ENCODE measurements at regions not wholly inside any gene's neighbourhood (a gene's known extent, or its start where the extent isn't known, plus 50 kb on each side); places are given as distances from the start of the nearest gene placed in this dataset.

GRCh38 chr1:239583536-239583935 lies 197.2 kb downstream of the CHRM3 start:
- no peak overlapping the region for H2BK12ac ChIP-seq (ENCODE audit: low read length)
- H2BK5ac ChIP-seq (ENCODE audit: low read length) = no peak overlapping the region
- no CpG with 5 or more reads among the region's 1 CpG for WGBS, 2 donors (ENCODE audit: extremely low coverage in 2 of 2, insufficient read length in 2 of 2, insufficient replicate concordance in 1 of 2)
- H3K36me3 ChIP-seq (replicated peaks in 1 of 2; ENCODE audit: control insufficient read depth in 2 of 2, insufficient read depth in 2 of 2, low read length in 2 of 2) = no peaks in the 10 kb centered on the region
- no peak overlapping the region for H2AK5ac ChIP-seq (ENCODE audit: low read depth, low read length)
- H3K27ac ChIP-seq (replicated peaks; ENCODE audit: low read length) = no peak overlapping the region
- no peaks in the 10 kb centered on the region for H3K4me1 ChIP-seq (ENCODE audit: control insufficient read depth in 2 of 2, insufficient read depth in 1 of 2, low read depth in 1 of 2, low read length in 2 of 2)
- no peak overlapping the region for H3K4me2 ChIP-seq (ENCODE audit: insufficient read depth, low read length, poor library complexity, severe bottlenecking)
- no peak overlapping the region for H3K23ac ChIP-seq (ENCODE audit: low read depth, low read length, poor library complexity)
- no peak overlapping the region for H3K4me3 ChIP-seq (ENCODE audit: low read length in 2 of 2)
- H3K4ac ChIP-seq (ENCODE audit: low read length) = no peak overlapping the region
- no peak overlapping the region for H2BK15ac ChIP-seq (ENCODE audit: low read length)
- no peak overlapping the region for H3K9ac ChIP-seq (ENCODE audit: low read depth, low read length, poor library complexity)
- H2AFZ ChIP-seq (ENCODE audit: low read length) = no peak overlapping the region
- no peak for DNase-seq (ENCODE audit: low spot score)
- no peak overlapping the region for H2BK120ac ChIP-seq (ENCODE audit: low read depth, low read length)
- no peaks in the 10 kb centered on the region for H3K79me1 ChIP-seq (ENCODE audit: low read depth, low read length)
- H3K9me3 ChIP-seq (replicated peaks in 1 of 2; ENCODE audit: control insufficient read depth in 2 of 2, insufficient read depth in 1 of 2, low read depth in 1 of 2, low read length in 2 of 2) = no peaks in the 10 kb centered on the region
- H4K8ac ChIP-seq (ENCODE audit: low read depth, low read length) = no peak overlapping the region
- no peak overlapping the region for H3K18ac ChIP-seq (ENCODE audit: low read length)
- no peak overlapping the region for H4K91ac ChIP-seq (ENCODE audit: low read depth, low read length, poor library complexity)
- H3K27me3 ChIP-seq (ENCODE audit: control insufficient read depth in 3 of 3, insufficient read depth in 3 of 3, low read depth in 1 of 3, low read length in 3 of 3) = peaks cover 0 to 1% (median 0%) of the 10 kb centered on the region in 3 experiments
- no peak overlapping the region for H3K14ac ChIP-seq (ENCODE audit: low read length)

DNA sequence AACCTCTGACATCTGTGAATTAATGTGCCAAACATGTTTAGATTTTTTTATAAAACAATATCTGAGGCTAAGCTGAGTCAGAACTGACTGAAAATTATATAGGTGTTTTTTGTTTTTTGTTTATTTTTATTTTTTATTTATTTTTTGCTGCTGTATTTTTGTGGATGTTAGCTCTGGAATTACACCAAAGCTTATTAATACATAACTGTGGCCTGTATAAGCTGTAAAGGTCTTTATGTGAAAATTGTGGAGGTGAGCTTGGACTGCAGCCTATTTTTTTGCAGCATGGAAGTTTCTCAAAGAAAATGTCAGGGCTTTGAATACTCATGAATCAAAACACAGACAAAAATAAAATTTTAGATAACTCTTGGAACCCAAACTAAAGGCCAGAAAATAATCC lies 199.8 kb downstream of the CHRM3 start:
- H2BK5ac ChIP-seq (ENCODE audit: low read length) = no peak overlapping the region
- no peak overlapping the region for H4K8ac ChIP-seq (ENCODE audit: low read depth, low read length)
- H3K36me3 ChIP-seq (replicated peaks in 1 of 2; ENCODE audit: control insufficient read depth in 2 of 2, insufficient read depth in 2 of 2, low read length in 2 of 2) = no peaks in the 10 kb centered on the region
- no peaks in the 10 kb centered on the region for H3K9me3 ChIP-seq (replicated peaks in 1 of 2; ENCODE audit: control insufficient read depth in 2 of 2, insufficient read depth in 1 of 2, low read depth in 1 of 2, low read length in 2 of 2)
- no peak overlapping the region for H3K4me3 ChIP-seq (ENCODE audit: low read length in 2 of 2)
- no peak overlapping the region for H3K23ac ChIP-seq (ENCODE audit: low read depth, low read length, poor library complexity)
- no peak overlapping the region for H2AK5ac ChIP-seq (ENCODE audit: low read depth, low read length)
- H3K4ac ChIP-seq (ENCODE audit: low read length) = no peak overlapping the region
- H2BK120ac ChIP-seq (ENCODE audit: low read depth, low read length) = no peak overlapping the region
- H3K27ac ChIP-seq (replicated peaks; ENCODE audit: low read length) = no peak overlapping the region
- H3K79me1 ChIP-seq (ENCODE audit: low read depth, low read length) = no peaks in the 10 kb centered on the region
- H2AFZ ChIP-seq (ENCODE audit: low read length) = no peak overlapping the region
- no peak overlapping the region for H3K18ac ChIP-seq (ENCODE audit: low read length)
- H4K91ac ChIP-seq (ENCODE audit: low read depth, low read length, poor library complexity) = no peak overlapping the region
- no peak overlapping the region for H2BK15ac ChIP-seq (ENCODE audit: low read length)
- H3K9ac ChIP-seq (ENCODE audit: low read depth, low read length, poor library complexity) = no peak overlapping the region
- DNase-seq (ENCODE audit: low spot score) = no peak
- no peak overlapping the region for H3K14ac ChIP-seq (ENCODE audit: low read length)
- H2BK12ac ChIP-seq (ENCODE audit: low read length) = no peak overlapping the region
- H3K27me3 ChIP-seq (ENCODE audit: control insufficient read depth in 3 of 3, insufficient read depth in 3 of 3, low read depth in 1 of 3, low read length in 3 of 3) = no peaks in the 10 kb centered on the region
- no peaks in the 10 kb centered on the region for H3K4me1 ChIP-seq (ENCODE audit: control insufficient read depth in 2 of 2, insufficient read depth in 1 of 2, low read depth in 1 of 2, low read length in 2 of 2)
- no peak overlapping the region for H3K4me2 ChIP-seq (ENCODE audit: insufficient read depth, low read length, poor library complexity, severe bottlenecking)

DNA sequence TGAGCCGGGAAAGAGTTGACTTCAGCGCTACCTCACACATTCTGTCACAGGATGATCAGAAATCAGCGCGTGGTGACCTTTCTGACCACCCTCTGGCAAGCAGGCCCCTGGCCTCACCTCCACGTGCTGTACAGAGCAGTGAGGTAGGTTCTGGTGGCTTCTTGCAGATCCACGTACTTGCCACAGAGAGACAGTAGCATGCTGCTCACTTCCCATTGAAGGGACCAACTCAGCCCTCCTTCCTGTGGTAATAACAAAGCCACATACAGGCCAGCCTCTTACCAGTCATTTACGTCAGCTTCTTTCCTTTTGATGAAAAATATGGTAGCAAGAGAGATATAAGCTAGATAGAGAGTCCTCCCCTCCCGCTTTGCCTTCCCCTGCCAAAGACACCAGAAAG lies 200.7 kb downstream of the CHRM3 start:
- Histone ChIP-seq H3K4me1 (ENCODE audit: control insufficient read depth in 2 of 2, insufficient read depth in 1 of 2, low read depth in 1 of 2, low read length in 2 of 2) (no peaks in the 10 kb centered on the region), H3K4me3 (ENCODE audit: low read length in 2 of 2) (no peak overlapping the region), H3K9me3 (replicated peaks in 1 of 2; ENCODE audit: control insufficient read depth in 2 of 2, insufficient read depth in 1 of 2, low read depth in 1 of 2, low read length in 2 of 2) (no peaks in the 10 kb centered on the region), H2BK15ac (ENCODE audit: low read length) (no peak overlapping the region), H2BK5ac (ENCODE audit: low read length) (no peak overlapping the region), H2AK5ac (ENCODE audit: low read depth, low read length) (no peak overlapping the region), H4K8ac (ENCODE audit: low read depth, low read length) (no peak overlapping the region), H3K18ac (ENCODE audit: low read length) (no peak overlapping the region), H4K91ac (ENCODE audit: low read depth, low read length, poor library complexity) (no peak overlapping the region), H3K36me3 (replicated peaks in 1 of 2; ENCODE audit: control insufficient read depth in 2 of 2, insufficient read depth in 2 of 2, low read length in 2 of 2) (no peaks in the 10 kb centered on the region), H3K9ac (ENCODE audit: low read depth, low read length, poor library complexity) (no peak overlapping the region), H3K27ac (replicated peaks; ENCODE audit: low read length) (no peak overlapping the region), H2BK12ac (ENCODE audit: low read length) (no peak overlapping the region), H3K27me3 (ENCODE audit: control insufficient read depth in 3 of 3, insufficient read depth in 3 of 3, low read depth in 1 of 3, low read length in 3 of 3) (no peaks in the 10 kb centered on the region), H2AFZ (ENCODE audit: low read length) (no peak overlapping the region), H3K23ac (ENCODE audit: low read depth, low read length, poor library complexity) (no peak overlapping the region), H3K79me1 (ENCODE audit: low read depth, low read length) (no peaks in the 10 kb centered on the region), H2BK120ac (ENCODE audit: low read depth, low read length) (no peak overlapping the region), H3K14ac (ENCODE audit: low read length) (no peak overlapping the region), H3K4ac (ENCODE audit: low read length) (no peak overlapping the region), H3K4me2 (ENCODE audit: insufficient read depth, low read length, poor library complexity, severe bottlenecking) (no peak overlapping the region)
- WGBS, 2 donors (ENCODE audit: extremely low coverage in 2 of 2, insufficient read length in 2 of 2, insufficient replicate concordance in 1 of 2) = no CpG with 5 or more reads among the region's 8 CpGs
- no peak for DNase-seq (ENCODE audit: low spot score)

GRCh38 chr1:239587574-239588369 lies 201.4 kb downstream of the CHRM3 start:
- Histone ChIP-seq H3K4me2 (ENCODE audit: insufficient read depth, low read length, poor library complexity, severe bottlenecking) (no peak overlapping the region), H3K18ac (ENCODE audit: low read length) (no peak overlapping the region), H3K4ac (ENCODE audit: low read length) (no peak overlapping the region), H4K91ac (ENCODE audit: low read depth, low read length, poor library complexity) (no peak overlapping the region), H4K8ac (ENCODE audit: low read depth, low read length) (no peak overlapping the region), H2BK12ac (ENCODE audit: low read length) (no peak overlapping the region), H2AFZ (ENCODE audit: low read length) (no peak overlapping the region), H2BK120ac (ENCODE audit: low read depth, low read length) (no peak overlapping the region), H3K36me3 (replicated peaks in 1 of 2; ENCODE audit: control insufficient read depth in 2 of 2, insufficient read depth in 2 of 2, low read length in 2 of 2) (no peaks in the 10 kb centered on the region), H2BK15ac (ENCODE audit: low read length) (no peak overlapping the region), H3K9ac (ENCODE audit: low read depth, low read length, poor library complexity) (no peak overlapping the region), H3K23ac (ENCODE audit: low read depth, low read length, poor library complexity) (no peak overlapping the region), H3K14ac (ENCODE audit: low read length) (no peak overlapping the region), H3K9me3 (replicated peaks in 1 of 2; ENCODE audit: control insufficient read depth in 2 of 2, insufficient read depth in 1 of 2, low read depth in 1 of 2, low read length in 2 of 2) (no peaks in the 10 kb centered on the region), H3K4me1 (ENCODE audit: control insufficient read depth in 2 of 2, insufficient read depth in 1 of 2, low read depth in 1 of 2, low read length in 2 of 2) (no peaks in the 10 kb centered on the region), H2AK5ac (ENCODE audit: low read depth, low read length) (no peak overlapping the region), H3K27me3 (ENCODE audit: control insufficient read depth in 3 of 3, insufficient read depth in 3 of 3, low read depth in 1 of 3, low read length in 3 of 3) (no peaks in the 10 kb centered on the region), H3K4me3 (ENCODE audit: low read length in 2 of 2) (no peak overlapping the region), H3K79me1 (ENCODE audit: low read depth, low read length) (no peaks in the 10 kb centered on the region), H3K27ac (replicated peaks; ENCODE audit: low read length) (no peak overlapping the region), H2BK5ac (ENCODE audit: low read length) (no peak overlapping the region)
- DNase-seq (ENCODE audit: low spot score) = no peak
- WGBS, 2 donors (ENCODE audit: extremely low coverage in 2 of 2, insufficient read length in 2 of 2, insufficient replicate concordance in 1 of 2) = no CpG with 5 or more reads among the region's 6 CpGs
